ENCODE measurements at regions not wholly inside any gene's neighbourhood (a gene's known extent, or its start where the extent isn't known, plus 50 kb on each side); places are given as distances from the start of the nearest gene placed in this dataset.

GRCh38 chr16:88295671-88296436 is 86.9 kb upstream of the ZNF469 start:
- TF ChIP-seq POLR2AphosphoS5 (IDR thresholded peaks at IDR 0.05) (no peak), EP300 (IDR thresholded peaks at IDR 0.05) (no peak), POLR2A (IDR thresholded peaks at IDR 0.05) (no peak)
- TF ChIP-seq, protein P1, sequence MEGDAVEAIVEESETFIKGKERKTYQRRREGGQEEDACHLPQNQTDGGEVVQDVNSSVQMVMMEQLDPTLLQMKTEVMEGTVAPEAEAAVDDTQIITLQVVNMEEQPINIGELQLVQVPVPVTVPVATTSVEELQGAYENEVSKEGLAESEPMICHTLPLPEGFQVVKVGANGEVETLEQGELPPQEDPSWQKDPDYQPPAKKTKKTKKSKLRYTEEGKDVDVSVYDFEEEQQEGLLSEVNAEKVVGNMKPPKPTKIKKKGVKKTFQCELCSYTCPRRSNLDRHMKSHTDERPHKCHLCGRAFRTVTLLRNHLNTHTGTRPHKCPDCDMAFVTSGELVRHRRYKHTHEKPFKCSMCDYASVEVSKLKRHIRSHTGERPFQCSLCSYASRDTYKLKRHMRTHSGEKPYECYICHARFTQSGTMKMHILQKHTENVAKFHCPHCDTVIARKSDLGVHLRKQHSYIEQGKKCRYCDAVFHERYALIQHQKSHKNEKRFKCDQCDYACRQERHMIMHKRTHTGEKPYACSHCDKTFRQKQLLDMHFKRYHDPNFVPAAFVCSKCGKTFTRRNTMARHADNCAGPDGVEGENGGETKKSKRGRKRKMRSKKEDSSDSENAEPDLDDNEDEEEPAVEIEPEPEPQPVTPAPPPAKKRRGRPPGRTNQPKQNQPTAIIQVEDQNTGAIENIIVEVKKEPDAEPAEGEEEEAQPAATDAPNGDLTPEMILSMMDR (IDR thresholded peaks at IDR 0.05), result no peak
